Sigmoid colon (tissue), 4 donors: ENCODE measurements at regions not wholly inside any gene's neighbourhood (a gene's known extent, or its start where the extent isn't known, plus 50 kb on each side); places are given as distances from the start of the nearest gene placed in this dataset.

ENCODE experiments used
- CTCF ChIP-seq, 4 experiments: fragments of 450-650 bp in 3 of 4; fragments of 200-600 bp in 1 of 4; IDR thresholded peaks; one replicate each; pipeline ENCODE4 v1.5.1; 2016 to 2019; ENCODE audit warnings: antibody characterized with exemption in 4 of 4, mild to moderate bottlenecking in 3 of 4, moderate library complexity in 2 of 4
- EP300 ChIP-seq, 4 donors: sonication (generic); formaldehyde crosslinking; IDR thresholded peaks; one replicate each; pipeline ENCODE4 v1.6.1; 2017; ENCODE audit warnings: antibody characterized with exemption in 4 of 4
- POLR2AphosphoS5 ChIP-seq, 4 donors: sonication (generic); formaldehyde crosslinking; IDR thresholded peaks; one replicate each; pipeline ENCODE4 v1.6.1; 2017; ENCODE audit warnings: antibody characterized with exemption in 4 of 4

GRCh38 chr5:169531631-169532030 is 51.9 kb upstream of the SPDL1 start:
- TF ChIP-seq CTCF (IDR thresholded peaks at IDR 0.05) (no peak), EP300 (IDR thresholded peaks at IDR 0.05) (no peak), POLR2AphosphoS5 (IDR thresholded peaks at IDR 0.05) (no peak)
